Left forelimb (tissue), 1 donor: ENCODE measurements at regions not wholly inside any gene's neighbourhood (a gene's known extent, or its start where the extent isn't known, plus 50 kb on each side); places are given as distances from the start of the nearest gene placed in this dataset.
A peak's percentile ranks its signal among the peaks of the same experiment; 100 is the strongest.
"Not testable (repeated sequence)": the region's sequence is repeated elsewhere in the genome, so short reads cannot be mapped to it uniquely, and the experiment has no call there.

Source experiments
- DNase-seq: peaks from one replicate; pipeline ENCODE4 v3.0.0-alpha.2; 2018; ENCODE audit warnings: low spot score

GRCh38 chr5:128730021-128730420 is 192.0 kb upstream of the FBN2 start:
- not testable (repeated sequence) for DNase-seq

DNA sequence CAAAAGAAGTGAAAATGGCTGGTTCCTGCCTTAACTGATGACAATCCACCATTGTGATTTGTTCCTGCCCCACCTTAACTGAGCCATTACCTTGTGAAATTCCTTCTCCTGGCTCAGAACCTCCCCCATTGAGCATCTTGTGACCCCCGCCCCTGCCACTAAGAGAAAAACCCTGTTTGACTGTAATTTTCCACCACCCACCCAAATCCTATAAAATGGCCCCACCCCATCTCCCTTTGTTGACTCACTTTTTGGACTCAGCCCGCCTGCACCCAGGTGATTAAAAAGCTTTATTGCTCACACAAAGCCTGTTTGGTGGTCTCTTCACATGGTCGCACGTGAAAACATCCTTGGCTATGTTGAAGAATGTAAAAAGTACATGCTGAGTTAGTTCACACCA is 197.6 kb upstream of the FBN2 start:
- not testable (repeated sequence) for DNase-seq

DNA sequence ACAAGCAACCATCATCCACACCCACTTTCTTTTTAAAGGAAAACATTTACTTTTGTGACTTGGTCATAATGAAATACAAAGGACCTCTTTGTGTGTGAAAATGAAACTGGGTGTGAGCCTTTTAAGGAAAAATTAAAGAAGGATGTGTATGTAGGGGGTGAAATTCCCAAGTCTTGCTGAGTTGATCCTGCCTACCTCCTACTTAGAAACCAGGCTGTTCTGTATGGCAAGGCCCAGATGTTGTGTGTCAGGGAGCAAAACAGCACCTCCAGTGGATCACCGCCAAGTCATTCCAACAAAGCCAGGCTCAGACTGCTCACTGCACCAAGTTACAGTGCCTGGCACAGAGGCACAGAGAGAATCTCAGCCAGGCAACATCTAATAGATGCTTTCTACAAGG is 198.5 kb upstream of the FBN2 start:
- DNase-seq: no peak

- DNase-seq: peak; percentile 66
These were observed 211.3 kb upstream of the FBN2 start for GRCh38 chr5:128749136-128749898.

GRCh38 chr5:128750155-128750554 is 212.1 kb upstream of the FBN2 start:
- no peak for DNase-seq

- no peak for DNase-seq
These were observed 207.9 kb upstream of the SLC27A6 start for GRCh38 chr5:128757196-128757959.

DNA sequence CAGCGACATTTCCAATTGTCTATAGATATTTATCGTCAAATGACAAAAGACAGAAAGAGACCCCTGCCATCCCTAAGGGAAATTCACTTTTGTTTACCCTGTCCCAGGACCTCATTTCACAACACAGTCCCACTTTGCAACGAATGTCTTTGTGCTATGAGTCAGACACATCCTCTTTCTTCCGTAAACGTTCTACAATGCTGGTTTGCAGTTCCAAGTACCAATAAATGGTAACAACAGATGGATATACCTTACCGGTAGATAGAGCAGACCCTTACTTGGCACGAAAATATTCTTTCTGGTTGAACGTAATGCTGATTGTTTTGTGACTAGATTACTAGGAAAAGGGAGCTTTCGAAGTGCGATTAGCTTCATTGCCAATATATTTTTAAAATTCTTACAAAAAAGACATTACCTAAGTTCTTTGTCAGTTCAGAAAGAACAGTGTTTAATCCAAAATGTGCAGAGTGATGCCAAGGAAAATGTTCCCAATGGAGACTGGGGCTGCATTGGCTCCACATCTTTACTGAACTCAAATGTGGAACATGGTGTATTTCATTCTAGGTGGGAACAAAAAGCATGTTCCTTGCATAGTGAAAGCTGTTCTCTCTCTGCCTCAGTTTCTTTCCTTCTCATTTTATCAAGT is 202.5 kb upstream of the SLC27A6 start:
- DNase-seq: no peak

DNA sequence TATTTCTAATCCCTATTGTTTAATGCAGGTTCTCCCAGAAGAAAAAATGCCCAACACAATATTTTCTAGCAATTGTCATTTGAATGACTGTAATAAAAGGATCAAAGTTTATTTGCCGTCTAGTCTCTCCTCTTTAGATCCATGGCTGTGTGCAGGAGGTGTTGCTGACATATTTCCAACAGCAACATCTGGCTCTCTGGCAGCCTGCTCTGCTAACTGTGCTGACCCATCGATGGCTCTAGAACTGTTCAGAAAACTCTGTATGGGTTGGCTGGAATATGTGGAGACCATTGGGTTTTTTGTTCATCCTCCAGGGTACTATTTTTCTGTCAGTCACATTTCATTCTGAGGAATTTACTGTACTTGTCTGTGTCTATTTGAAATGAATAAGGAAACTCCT is 202.0 kb upstream of the SLC27A6 start:
- peak; percentile 75 for DNase-seq

- peak; percentile 81 for DNase-seq
These were observed 200.5 kb upstream of the SLC27A6 start for GRCh38 chr5:128764601-128765310.

GRCh38 chr5:128765448-128766061 is 199.7 kb upstream of the SLC27A6 start:
- DNase-seq: no peak

GRCh38 chr5:128766406-128766805 is 198.9 kb upstream of the SLC27A6 start:
- DNase-seq: no peak

GRCh38 chr5:128770907-128771306 is 194.4 kb upstream of the SLC27A6 start:
- no peak for DNase-seq

GRCh38 chr5:128772356-128772755 is 192.9 kb upstream of the SLC27A6 start:
- no peak for DNase-seq

- DNase-seq: no peak
These were observed 191.9 kb upstream of the SLC27A6 start for GRCh38 chr5:128773378-128773777.

- no peak for DNase-seq
These were observed 190.7 kb upstream of the SLC27A6 start for GRCh38 chr5:128774605-128775004.

- DNase-seq: no peak
These were observed 189.7 kb upstream of the SLC27A6 start for GRCh38 chr5:128775558-128775957.

GRCh38 chr5:128777052-128777451 is 188.2 kb upstream of the SLC27A6 start:
- DNase-seq: no peak

DNA sequence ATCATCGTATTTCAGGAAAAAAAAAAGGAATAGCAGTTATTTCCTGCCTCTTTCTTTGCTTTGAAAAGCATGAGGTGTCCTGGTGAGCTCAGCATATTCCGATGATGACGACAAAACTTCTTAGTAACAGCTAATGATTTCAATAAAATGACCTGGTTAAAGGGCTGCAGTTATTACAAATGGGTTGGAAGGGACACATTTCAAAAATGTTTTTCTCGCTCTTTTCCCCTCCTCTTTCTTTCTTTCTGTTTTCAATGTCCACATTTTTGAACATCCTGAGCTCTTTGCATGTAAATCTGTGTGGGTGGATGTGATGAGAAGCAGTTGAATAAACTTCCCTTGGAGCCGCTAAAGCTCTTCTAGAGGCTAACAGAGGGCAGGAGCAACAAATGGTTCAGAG is 186.8 kb upstream of the SLC27A6 start:
- no peak for DNase-seq

DNA sequence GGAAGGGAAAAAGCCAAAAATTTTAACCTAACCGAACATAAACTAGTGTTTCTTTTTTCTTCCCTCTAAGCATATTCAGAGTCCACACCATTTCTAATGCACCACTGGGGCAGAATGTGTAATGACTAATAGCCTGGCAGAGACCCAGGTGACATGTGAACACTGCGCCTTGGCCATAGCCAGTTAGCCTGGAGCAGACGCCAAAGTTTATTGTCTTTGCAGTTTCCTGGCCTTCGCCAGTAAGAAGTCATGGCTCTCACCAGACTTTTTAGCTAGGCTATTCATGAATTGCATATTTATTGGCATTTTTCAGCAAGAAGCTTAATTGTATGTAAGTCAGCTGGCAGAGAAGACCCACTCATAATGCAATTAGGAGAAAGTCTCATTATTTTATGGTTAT is 182.8 kb upstream of the SLC27A6 start:
- no peak for DNase-seq

DNA sequence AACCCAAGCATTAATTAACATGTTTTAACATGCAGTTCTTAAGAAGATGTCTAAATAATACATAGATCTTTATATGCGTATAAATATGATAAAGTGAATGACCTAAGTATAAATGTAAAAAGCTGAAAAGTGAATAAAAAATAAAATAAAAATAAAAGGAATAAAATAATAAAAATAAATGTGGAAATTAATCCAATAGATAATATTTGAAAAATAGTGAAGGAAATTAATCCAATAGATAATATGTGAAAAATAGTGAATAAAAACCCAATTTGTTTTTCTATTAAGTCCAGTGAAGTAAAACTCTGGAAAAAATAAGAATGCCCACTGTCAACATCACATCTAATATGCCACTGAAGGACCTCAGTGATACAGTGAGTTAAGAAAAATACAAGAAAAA is 180.6 kb upstream of the SLC27A6 start:
- DNase-seq: no peak

DNA sequence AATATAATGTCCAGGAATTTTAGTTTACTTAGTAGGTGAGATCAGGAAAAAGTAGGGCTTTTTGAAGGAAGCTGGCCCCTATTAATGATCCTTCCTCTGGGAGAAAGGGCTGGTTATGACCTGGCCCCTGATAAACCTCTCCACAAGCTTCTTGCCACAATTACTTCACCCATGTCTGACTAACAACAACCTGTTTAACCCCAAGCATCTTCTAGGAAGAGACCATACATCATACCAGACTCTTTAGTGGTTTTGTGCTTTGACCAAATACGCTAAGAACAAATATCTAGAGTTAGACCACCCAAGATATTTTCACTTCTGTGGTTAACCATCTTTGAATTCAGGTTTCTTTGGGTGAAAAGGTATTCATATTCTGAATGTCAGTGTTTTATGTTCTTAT is 174.0 kb upstream of the SLC27A6 start:
- DNase-seq: no peak

GRCh38 chr5:128796506-128796905 is 168.8 kb upstream of the SLC27A6 start:
- no peak for DNase-seq
